ENCODE measurements at regions not wholly inside any gene's neighbourhood (a gene's known extent, or its start where the extent isn't known, plus 50 kb on each side); places are given as distances from the start of the nearest gene placed in this dataset.

- TF ChIP-seq ZNF175 (tag by site-specific recombination; IDR thresholded peaks at IDR 0.05) (no peak), ZNF660 (tag by site-specific recombination; IDR thresholded peaks at IDR 0.05) (no peak), ZNF529 (tag by site-specific recombination; IDR thresholded peaks at IDR 0.05; ENCODE audit: insufficient replicate concordance) (no peak), HOXD13 (CRISPR knock-in tag; IDR thresholded peaks at IDR 0.05; ENCODE audit: borderline replicate concordance) (no peak), ZNF341 (tag by site-specific recombination; IDR thresholded peaks at IDR 0.05; ENCODE audit: low read depth) (no peak), ZNF792 (tag by site-specific recombination; IDR thresholded peaks at IDR 0.05) (no peak), ZNF350 (tag by site-specific recombination; IDR thresholded peaks at IDR 0.05) (no peak), ZFP3 (tag by site-specific recombination; IDR thresholded peaks at IDR 0.05; ENCODE audit: low read depth) (no peak), ZNF311 (tag by site-specific recombination; IDR thresholded peaks at IDR 0.05; ENCODE audit: borderline replicate concordance) (no peak)
Measured at GRCh38 chrX:39950018-39950688, 147.6 kb downstream of the BCOR start (continued).

GRCh38 chrX:39952989-39953388, 144.8 kb downstream of the BCOR start:
- Histone ChIP-seq H3K4me1 (ENCODE audit: control insufficient read depth, insufficient read depth, low read length) (peaks cover 6% of the 10 kb centered on the region; the same call in 1 of the 2 replicates), H3K36me3 (ENCODE audit: control insufficient read depth in 2 of 2, insufficient read depth in 1 of 2, low read length in 2 of 2) (no peaks in the 10 kb centered on the region), H3K27ac (ENCODE audit: extremely low read depth, low read depth, low read length) (no peak overlapping the region), H3K4me3 (ENCODE audit: low read depth, low read length) (no peak overlapping the region), H3K9me3 (ENCODE audit: control insufficient read depth, insufficient read depth, low read depth, low read length) (no peaks in the 10 kb centered on the region)
- POLR2A ChIA-PET = no interaction called here
- TF ChIP-seq ZNF692 (tag by site-specific recombination; IDR thresholded peaks at IDR 0.05) (no peak), PRDM6 (tag by site-specific recombination; IDR thresholded peaks at IDR 0.05) (no peak), ZNF354C (tag by site-specific recombination; IDR thresholded peaks at IDR 0.05; ENCODE audit: borderline replicate concordance, low read depth) (no peak), TRIM28 (IDR thresholded peaks at IDR 0.05; ENCODE audit: borderline replicate concordance, low read length) (no peak), ZNF19 (tag by site-specific recombination; IDR thresholded peaks at IDR 0.05; ENCODE audit: low read depth) (no peak), ZNF623 (tag by site-specific recombination; IDR thresholded peaks at IDR 0.05) (no peak), HOXA7 (CRISPR knock-in tag; IDR thresholded peaks at IDR 0.05; ENCODE audit: borderline replicate concordance) (no peak), BCL11B (tag by site-specific recombination; IDR thresholded peaks at IDR 0.05; ENCODE audit: low read depth) (no peak)
- TF ChIP-seq, protein P1, sequence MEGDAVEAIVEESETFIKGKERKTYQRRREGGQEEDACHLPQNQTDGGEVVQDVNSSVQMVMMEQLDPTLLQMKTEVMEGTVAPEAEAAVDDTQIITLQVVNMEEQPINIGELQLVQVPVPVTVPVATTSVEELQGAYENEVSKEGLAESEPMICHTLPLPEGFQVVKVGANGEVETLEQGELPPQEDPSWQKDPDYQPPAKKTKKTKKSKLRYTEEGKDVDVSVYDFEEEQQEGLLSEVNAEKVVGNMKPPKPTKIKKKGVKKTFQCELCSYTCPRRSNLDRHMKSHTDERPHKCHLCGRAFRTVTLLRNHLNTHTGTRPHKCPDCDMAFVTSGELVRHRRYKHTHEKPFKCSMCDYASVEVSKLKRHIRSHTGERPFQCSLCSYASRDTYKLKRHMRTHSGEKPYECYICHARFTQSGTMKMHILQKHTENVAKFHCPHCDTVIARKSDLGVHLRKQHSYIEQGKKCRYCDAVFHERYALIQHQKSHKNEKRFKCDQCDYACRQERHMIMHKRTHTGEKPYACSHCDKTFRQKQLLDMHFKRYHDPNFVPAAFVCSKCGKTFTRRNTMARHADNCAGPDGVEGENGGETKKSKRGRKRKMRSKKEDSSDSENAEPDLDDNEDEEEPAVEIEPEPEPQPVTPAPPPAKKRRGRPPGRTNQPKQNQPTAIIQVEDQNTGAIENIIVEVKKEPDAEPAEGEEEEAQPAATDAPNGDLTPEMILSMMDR (tag by site-specific recombination; IDR thresholded peaks at IDR 0.05) = no peak
- TF ChIP-seq, protein P2, sequence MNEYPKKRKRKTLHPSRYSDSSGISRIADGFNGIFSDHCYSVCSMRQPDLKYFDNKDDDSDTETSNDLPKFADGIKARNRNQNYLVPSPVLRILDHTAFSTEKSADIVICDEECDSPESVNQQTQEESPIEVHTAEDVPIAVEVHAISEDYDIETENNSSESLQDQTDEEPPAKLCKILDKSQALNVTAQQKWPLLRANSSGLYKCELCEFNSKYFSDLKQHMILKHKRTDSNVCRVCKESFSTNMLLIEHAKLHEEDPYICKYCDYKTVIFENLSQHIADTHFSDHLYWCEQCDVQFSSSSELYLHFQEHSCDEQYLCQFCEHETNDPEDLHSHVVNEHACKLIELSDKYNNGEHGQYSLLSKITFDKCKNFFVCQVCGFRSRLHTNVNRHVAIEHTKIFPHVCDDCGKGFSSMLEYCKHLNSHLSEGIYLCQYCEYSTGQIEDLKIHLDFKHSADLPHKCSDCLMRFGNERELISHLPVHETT (tag by site-specific recombination; IDR thresholded peaks at IDR 0.05) = no peak
- CTCF ChIA-PET = interaction anchor here (1.9 kb wide), 1 partner anchor 13 kb away, joined by 5 read pairs; no protein-coding TSS in a partner anchor

Measured in HEK293 (cell line).